Left forelimb (tissue), 1 donor: ENCODE measurements at regions not wholly inside any gene's neighbourhood (a gene's known extent, or its start where the extent isn't known, plus 50 kb on each side); places are given as distances from the start of the nearest gene placed in this dataset.

Source experiments
- DNase-seq: peaks from one replicate; pipeline ENCODE4 v3.0.0-alpha.2; 2018; ENCODE audit warnings: low spot score

DNA sequence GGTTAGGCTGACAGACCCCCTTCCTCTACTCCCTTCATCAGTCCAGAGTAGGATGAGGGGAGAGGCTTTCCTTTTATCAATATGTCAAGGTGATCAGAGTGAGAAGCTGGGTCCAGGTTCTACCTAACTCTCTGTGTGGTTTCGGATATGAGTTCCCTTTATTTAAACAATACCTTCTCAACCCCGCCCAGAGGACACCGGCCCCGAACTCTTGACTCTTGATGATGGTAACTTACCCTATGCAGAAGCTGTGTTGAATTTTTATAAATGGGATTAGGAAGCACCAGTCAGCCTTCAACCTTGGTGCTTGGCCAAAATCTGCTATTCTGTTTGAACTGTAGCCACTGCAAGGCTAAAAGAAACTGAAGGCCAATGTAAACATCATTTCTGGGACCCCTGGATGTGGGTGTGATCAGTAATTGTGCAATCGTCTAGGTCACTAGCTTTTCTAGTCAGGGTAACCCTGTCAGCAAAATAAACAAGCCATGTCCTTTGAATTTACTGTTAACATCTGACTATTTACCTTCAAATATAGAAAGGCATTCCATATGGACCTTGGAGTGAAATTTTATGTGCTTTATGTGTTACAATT lies 398.3 kb downstream of the SEC16B start:
- no peak for DNase-seq

DNA sequence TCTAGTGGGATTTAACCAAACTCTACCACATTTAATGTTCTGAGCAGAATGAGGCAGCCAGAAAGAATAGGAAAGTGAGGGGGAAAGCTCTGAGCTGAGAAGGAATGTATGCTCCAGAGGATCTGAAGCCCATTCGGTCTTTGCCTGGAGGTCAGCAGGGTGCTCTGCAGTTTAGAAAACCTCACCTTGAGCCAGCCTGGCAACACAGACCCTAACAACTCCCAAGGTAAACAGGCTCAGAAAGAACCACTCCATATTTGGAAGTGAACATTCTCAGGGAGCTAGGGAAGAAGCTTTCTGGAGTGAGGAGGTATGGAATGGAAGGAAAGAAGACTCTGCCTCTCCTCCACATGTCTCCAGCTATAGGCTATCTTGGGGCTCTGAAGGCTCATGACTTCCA lies 398.8 kb downstream of the SEC16B start:
- DNase-seq = no peak

DNA sequence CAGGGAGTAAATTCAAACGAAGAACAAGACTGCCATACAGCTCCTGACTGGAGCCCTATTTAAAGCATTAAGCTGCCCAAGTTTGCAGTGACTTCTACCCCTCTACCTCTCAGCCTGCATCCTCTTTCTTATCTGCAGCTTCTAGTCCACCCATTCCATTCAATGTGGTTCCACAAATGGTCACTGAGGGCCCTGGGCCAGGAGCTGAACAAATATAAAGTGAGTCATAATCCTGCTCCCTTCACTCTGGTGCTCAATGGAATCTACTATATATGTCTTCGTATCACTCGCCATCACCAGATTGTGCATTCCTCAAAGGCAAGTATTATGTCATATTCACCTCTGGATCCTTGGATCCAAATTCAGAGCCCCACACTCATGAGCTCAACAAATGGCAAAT lies 398.7 kb downstream of the BRINP2 start:
- no peak for DNase-seq

DNA sequence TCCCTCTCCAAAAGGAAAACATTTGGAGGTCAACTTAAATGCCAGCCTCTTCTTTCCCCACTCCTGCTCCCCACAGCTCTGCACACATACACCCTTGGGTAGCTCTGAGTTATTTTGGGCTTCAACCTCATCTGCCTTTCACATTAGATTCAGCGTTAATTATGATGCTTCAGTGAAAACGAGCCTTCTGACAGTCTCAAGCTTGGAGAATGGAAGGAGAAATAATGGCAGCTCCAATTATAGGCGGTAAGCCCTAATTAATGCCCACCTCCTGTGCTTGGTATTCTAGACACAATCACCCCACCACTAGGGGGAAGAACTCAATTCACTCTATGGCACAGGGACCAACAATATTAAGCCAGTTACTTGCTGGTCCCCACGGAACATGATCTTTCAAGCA lies 397.9 kb downstream of the BRINP2 start:
- no peak for DNase-seq

- DNase-seq = no peak
Observed at GRCh38 chr1:177567393-177567792, 396.6 kb downstream of the BRINP2 start.

DNA sequence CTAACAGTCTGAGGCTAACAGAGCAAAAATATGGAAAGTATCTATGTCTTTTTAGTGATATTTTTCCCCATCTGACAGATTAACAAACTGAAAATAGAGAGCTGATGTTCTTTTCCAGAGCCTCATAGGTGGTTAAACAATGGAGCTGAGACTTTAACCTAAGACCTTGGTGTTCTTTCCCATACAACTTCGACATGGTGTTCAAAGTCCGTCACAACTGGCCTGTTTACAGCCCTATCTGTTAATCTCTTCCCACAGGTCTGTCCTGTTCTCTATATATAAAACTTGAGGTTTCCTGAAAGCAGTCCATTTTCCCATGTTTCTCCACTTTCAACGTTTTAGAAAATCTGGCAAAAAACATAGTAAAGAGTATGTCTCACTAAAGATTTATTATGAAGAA lies 395.7 kb downstream of the BRINP2 start:
- no peak for DNase-seq

DNA sequence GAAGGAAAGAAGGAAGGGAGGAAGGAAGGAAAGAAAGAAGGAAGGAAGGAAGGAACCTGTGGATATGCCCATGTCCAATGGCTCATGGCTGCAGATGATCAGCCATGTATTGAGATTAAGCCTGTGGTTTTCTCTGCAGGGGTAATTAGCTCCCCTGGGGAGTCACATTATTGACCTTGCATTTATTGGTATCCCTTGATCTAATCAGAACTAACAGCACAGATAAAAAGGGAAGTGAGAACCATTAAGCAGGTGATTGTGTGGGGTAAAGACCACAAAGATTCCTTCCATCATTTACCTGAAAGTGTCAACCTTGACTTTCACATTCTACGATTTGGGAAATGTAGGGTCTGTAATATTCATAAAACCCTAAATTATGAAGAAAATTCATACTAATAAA lies 390.7 kb downstream of the BRINP2 start:
- no peak for DNase-seq

GRCh38 chr1:177558372-177558771 lies 387.6 kb downstream of the BRINP2 start:
- no peak for DNase-seq

- DNase-seq = no peak
Observed at GRCh38 chr1:177556163-177556562, 385.4 kb downstream of the BRINP2 start.

DNA sequence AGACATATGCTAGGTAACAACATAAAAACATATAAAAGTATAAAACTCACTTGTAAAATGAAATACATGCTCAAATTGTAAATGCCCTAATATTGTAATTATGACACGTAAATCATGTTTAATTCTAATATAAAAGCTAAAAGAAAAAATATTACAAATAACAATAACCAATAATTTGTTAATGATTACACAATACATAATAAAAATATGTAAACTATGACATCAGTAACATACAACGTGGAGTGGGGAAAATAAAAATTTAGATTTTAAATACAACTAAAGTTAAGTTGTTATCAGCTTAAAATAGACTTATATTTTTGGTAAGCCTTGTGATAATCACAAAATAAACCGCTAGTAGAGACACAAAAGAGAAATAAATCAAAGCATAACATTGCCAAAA lies 376.4 kb downstream of the BRINP2 start:
- DNase-seq = no peak

DNA sequence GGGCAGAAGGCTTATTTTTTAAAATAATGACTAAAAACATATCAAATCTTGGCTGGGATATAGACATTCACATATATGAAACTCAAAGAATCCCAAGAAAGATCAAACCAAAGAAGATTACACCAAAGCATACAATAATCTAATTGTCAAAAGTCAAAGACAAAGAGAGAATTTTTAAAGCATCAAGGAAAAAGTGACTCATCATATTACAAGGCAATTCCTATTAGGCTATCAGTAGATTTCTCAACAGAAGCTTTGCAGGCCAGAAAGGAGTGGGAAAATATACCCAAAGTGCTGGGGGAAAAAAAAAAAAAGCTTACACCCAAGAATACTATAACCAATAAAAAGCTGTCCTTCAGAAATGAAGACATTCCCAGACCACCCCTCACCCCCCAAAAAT lies 375.6 kb downstream of the BRINP2 start:
- no peak for DNase-seq

DNA sequence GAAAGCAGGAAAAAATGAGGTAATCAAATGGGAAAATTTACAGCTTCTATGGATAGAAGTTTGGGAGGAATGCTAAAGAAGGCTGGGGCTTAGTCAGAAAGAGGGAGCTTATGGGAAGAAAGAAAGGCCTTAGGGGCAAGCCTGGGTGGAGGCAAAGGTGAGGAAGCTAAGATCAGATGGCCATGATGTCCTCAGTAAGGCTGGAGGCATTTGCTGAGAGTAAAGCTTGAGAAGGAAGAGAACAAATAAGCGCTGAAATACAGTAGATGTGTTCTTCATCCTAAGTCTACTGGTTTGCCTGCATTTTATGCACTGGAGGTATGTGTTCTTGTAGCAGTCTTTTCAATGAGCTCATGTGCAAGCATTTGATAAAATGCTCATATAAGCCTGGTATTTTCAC lies 355.4 kb downstream of the BRINP2 start:
- DNase-seq = no peak

DNA sequence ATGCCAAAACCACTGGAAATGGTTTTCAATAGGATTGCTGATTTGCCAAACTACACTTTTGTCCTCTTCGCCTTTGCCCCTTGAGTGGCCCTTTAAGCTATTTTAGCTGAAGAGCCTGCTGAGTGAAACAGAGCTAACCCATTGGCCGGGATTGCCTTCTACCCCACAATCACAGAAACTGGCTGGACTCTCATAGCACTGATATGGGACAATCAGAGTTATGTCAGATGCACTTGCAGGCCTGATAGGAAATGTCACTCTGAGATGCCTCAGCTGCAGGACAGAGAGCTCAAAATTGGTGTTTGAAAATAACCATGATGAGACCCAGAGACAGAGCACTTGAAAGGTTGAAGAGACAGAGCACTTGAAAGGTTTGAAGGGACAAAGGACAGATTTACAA lies 354.4 kb downstream of the BRINP2 start:
- DNase-seq = no peak

GRCh38 chr1:177517546-177517945 lies 346.8 kb downstream of the BRINP2 start:
- no peak for DNase-seq

DNA sequence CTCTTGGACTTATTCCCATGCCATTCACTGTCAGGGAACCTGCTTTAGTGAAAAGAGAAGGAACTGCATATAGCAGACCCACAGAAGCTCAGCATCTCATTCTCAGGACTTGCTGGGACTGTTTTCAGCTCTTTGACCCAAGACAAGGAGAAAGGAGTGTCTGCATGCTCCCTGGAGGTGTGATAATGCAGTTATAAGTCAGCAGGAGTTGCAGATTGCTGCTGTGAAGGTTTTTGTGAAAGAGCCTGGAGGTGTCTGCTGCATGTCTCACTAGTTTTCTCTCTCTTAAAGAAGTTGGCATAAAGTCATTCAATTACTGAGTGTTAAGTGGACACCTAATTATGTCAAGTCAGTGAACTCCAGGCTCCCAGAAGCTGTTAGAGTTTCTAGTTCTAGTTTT lies 343.4 kb downstream of the BRINP2 start:
- no peak for DNase-seq

GRCh38 chr1:177511036-177511435 lies 340.3 kb downstream of the BRINP2 start:
- DNase-seq = no peak

DNA sequence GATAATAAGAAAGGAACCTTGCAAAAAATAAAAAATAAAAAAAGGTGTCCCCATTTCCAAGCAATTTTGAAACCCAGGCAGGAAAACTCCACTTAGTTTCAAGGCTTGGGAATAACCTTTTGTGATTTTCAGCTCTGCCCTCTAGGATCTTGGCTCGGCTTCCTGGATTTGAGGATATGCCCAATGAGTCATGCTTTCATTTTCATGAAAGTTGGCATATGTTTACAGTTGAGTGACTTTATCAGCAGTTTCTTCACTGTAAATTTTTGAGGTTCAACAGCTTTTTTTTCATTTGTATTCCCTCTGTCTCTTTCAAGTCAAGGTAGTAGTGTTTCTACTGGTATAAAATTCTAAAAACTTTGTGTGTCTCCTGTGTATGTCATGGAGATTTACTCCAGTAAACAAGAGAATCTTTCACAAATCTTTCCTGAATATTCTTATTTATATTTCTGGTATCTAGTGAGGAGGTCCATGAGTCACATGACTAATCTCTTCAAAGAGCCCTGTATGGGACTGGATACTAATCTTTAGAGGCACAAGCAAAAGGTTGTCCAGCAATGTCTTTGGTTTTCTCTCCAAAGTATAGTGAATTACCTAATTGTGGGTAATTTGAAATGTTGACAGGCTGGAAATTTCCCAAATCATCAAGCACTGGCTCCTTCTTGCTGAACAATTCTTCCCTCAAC lies 335.3 kb downstream of the BRINP2 start:
- DNase-seq = no peak

- DNase-seq = no peak
Observed at GRCh38 chr1:177495878-177496277, 325.1 kb downstream of the BRINP2 start.

GRCh38 chr1:177490786-177491185 lies 320.0 kb downstream of the BRINP2 start:
- no peak for DNase-seq

- no peak for DNase-seq
Observed at GRCh38 chr1:177490036-177490639, 319.4 kb downstream of the BRINP2 start.

GRCh38 chr1:177488722-177489121 lies 318.0 kb downstream of the BRINP2 start:
- DNase-seq = no peak

GRCh38 chr1:177487481-177487880 lies 316.7 kb downstream of the BRINP2 start:
- no peak for DNase-seq

DNA sequence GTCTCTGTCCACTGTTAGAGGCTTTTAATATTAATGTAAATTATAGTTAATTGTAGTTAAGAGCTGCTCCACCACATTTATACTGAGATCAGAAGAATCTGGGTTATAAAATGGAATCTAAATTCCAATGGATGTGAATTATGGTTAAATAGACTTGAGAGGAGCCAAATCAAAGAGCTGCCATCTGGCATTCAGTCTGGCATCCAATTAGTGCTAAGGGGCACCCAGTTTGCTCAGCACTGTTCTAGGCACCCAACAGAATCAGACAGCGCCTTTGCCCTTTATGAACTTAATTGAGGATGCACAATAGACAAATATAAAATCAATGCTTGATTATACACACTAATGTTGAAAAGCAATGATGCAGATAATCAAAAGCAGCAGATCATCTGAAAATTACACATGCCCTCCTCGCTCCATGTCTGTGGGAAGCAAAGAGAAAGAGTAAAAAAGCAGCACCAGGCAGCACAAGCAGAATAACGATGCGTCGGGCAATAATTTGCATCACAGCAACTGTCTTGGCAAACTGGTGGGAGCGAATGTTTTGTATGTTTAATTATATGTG lies 310.1 kb downstream of the BRINP2 start:
- no peak for DNase-seq
